ENCODE measurements at regions not wholly inside any gene's neighbourhood (a gene's known extent, or its start where the extent isn't known, plus 50 kb on each side); places are given as distances from the start of the nearest gene placed in this dataset.

DNA sequence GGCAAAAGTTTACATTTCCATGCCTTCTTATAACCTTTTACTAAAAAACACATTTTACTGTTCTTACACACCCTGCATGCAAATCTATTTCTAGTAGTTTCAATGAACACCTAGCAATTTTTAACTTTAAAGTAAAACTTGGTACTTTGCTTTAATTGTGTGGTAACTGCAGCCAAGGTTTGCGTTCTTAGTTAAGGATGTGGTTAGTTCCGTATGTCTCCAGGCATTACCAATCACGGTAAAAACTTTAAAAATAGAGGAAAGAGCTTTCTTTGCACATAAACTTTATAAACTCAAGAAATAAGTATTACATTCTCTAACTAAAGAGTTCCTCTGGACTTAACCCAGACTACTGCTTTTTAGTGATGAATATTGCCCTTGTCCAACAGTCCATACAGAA is 795.2 kb downstream of the SLC16A7 start:
- DNase-seq: no peak

DNA sequence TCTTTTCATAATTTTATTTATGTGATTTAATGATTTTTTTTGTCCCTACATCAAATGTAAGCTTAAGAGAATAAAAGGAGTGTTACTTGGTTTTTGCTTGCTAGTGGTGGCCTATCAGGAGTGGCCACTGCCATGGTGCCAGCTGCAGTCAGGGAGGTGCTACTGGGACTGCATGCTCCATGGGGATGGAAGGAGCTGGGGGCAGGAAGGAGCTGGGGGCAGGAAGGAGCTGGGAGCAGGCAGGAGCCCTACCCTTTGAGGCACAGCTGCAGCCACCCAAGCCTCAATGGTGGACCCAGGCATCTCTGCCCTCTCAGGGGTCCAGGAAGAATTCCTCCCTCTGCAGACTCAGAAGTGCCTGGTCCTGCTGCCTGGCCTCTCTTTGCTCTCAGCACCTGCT is 796.0 kb downstream of the SLC16A7 start:
- no peak for DNase-seq

DNA sequence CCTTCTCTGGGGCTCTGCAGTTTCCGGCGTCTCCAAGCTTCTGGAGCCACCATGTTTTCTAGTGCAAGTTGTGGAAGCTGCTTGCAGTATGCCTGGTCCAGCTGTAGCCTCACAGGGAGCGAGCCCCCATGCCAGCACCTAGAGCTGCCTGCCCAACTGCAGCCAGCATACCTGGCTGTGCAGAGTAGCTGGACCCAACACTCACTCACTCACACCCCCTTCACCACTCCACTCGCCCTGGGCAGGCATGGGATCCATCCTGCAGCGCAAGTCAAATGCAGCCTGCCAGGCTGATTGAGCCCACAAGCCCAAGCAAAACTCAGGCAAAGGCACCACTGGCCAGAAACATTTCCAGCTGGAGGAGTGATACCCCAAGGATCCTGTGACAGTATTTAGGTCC is 797.3 kb downstream of the SLC16A7 start:
- no peak for DNase-seq

DNA sequence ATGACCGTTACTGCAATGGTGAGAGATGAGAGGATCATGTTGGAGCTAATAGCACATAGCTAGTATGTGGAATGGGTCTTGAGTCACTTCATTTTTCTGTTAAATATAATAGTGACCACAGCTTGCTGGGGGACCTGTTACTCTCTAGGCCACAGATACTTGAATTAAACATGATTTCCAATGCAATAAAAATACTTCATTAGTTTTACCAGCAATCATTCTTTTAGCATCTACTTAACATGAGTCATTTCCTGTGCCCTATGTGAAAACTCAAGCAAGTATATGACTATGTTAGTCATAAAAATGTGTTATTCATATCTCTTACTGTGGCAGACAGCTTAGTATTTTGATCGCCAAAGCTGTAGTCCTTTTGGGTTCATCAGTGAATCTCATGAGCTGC is 798.8 kb downstream of the SLC16A7 start:
- no peak for DNase-seq

DNA sequence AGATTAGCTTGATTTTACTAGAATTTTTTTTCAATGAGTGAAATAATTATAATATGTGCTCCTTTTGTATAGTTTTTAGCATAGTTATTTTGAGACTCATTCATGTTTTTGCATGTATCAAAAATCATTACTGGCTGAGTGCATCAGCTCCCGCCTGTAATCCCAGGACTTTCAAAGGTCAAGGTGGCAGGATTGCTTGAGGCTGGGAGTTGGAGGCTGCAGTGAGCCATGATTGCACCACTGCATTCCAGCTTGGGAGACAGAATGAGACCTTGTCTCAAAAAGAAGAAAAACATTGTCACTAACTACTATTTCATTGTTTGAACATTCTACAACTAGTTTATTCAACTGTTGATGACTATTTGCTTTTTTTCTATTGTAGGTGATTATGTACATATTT is 802.7 kb downstream of the SLC16A7 start:
- DNase-seq: no peak

DNA sequence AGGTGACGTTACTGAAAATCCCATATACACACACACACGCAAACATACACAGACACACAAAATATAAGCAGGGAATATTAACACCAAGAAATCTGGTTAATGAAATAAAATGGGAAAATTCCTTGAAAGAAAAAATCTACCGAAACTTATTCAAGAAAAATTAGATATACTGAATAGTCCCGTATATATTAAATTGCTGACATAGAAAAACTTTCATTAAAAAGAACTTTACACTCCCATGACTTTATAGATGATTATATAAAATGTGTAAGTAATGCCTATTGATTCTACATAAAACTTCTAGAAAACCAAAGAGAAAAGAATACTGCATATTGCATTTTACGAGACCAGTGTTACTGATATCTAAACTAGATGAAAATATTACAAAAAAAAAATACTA is 803.2 kb downstream of the SLC16A7 start:
- no peak for DNase-seq

DNA sequence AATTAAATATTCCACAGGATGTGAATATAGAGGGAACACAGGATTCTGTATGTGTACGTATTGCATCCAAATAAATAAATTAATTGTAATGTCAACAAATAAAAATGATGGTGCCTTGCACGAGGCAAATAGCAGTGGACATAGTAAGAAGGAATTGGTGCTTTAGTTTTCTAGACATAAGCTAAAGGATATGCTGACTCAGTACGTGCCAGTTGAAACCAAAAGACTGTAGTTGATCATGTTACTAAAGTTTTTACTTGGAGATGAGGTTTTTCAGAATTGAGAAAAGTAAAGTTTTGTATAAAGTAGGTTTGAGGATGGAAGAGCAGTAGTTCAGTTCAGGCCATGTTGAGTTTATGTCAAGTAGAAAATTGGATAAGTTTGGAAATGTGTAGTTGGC is 807.2 kb downstream of the SLC16A7 start:
- DNase-seq: no peak

DNA sequence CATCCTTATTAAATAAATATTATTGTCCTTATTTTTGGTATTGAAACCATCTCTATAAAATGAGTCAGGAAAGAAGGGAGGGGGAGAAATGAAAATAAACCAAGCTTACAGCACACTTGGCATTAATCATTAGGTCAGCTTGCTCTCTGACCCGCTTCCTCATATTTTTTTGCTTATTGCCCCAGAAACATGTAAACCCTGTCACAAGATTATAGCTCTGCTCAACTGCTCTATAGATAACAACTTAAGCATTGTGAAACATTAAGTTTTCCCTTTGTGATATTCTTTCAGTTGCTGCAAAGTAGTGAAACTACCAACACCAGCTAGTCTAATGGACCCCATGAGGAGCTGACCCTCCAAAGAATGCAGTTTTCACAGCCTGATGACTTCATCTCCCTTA is 819.5 kb downstream of the SLC16A7 start:
- no peak for DNase-seq

DNA sequence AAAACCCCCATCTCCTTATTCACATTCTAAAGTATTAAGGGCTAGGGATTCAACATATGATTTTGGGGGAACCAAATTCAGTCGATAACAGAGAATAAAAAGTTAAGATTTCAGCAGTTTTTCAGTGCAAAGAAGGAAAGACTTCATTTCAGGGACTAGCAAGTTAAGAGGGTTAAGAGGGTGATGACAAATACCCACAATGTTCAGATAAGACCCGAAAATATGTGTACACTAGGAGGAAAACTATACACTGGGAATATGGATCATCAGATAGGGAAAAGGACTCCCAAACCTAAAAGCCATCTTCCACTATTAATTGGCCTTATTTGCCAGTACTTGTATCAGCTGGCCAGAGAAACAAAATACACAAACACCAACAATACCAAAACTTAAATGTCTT is 824.2 kb downstream of the SLC16A7 start:
- no peak for DNase-seq

DNA sequence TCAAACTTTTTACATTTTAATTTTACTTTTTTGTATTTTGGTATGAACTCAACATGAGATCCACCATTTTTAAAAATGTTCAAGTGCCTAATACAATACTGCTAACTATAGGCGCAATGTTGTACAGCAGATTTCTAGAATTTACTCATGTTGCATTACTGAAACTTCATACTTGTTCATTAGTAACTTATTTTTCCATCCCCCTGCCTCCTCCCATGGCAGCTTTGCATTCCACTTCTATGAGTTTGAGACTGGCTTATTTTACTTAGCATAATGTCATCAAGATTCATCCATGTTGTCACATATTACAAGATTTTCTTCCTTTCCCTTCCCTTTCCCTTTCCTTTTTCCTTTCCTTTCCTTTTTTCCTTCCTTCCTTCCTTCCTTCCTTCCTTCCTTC is 825.9 kb downstream of the SLC16A7 start:
- DNase-seq: no peak

DNA sequence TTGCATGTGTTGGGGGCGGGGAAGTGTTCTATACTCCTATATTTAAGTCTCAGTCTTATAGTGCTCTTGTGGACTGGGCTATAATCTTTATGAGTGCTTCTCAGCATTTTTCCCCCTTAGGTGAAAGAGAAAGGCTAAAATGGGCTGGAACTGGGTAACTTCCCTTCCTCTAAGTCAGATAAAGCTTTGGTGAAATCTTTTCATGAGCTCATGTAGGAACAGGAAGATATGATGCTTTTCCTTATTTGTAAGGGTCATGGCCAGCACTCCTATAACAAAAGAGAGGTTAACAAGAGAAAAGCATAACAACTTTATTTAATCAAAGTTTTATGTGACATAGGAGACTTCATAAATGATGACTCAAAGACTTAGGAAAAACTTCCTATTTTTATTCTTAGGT is 841.5 kb downstream of the SLC16A7 start:
- DNase-seq: no peak

DNA sequence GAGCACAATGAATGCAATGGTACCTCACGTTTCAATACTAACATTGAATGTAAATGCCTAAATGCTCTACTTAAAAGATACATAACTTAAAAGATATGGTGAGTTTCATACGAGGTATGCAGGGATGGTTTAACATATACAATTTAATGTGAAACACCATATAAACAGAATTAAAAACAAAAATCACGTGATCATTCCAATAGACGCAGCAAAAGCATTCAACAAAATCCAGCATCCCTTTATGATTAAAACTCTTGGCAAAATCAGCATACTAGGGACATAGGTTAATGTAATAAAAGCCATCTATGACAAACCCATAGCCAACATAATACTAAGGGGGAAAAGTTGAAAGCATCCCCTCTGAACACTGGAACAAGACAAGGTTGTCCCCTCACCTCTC is 845.7 kb downstream of the SLC16A7 start:
- no peak for DNase-seq

DNA sequence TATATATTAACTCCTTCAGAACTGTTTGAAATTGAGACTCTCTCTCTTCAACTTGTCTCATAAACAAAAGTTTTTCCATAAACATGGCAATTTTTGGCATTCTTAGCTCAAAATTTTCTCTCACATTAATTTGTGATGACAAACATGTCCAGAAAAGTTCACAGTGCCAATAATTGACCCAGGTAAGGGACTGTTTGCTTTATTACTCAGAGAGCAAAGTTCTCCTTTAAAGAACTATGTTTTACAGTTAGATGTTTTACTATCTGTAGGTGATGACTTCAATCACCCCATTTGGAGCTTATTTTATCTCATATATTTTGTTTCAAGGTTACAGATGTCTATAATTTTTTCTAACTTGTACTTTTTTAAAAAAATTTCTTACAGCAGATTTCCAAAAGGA is 855.6 kb downstream of the SLC16A7 start:
- DNase-seq: no peak

DNA sequence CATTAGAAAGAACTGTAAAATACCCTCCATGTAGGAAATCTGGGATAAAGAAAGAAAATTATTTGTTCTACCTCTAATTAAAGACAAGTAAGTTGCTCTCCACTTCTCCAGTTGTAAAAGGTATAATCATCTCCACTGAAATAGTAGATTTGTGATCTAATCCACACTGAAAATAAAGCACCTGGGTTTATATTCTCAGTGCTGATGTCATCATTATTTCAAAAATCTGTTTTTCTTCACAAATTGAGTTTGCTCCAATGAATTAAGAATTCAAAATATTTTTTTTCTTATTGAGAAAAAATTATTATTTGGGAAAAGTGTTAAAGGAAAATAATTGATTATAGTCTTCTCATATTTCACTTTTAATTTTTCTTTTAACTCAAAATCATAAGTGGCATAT is 869.2 kb downstream of the SLC16A7 start:
- no peak for DNase-seq

DNA sequence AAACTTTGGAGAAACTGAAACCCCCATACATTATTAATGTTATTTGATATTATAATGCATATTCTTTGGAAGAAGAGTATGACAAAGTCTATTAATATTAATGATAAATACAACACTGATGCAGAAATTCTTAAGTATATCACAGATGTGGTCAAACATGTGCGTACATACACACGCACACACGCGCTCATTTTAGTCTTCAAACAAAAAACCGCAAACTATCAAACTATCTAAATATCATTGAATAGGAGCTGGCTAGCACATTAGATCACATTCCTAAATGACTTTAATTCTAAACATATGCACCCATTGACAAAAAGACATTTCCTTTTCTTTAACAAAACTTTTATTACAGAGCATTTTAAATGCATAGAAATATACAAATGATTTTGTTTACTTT is 872.7 kb downstream of the SLC16A7 start:
- no peak for DNase-seq

DNA sequence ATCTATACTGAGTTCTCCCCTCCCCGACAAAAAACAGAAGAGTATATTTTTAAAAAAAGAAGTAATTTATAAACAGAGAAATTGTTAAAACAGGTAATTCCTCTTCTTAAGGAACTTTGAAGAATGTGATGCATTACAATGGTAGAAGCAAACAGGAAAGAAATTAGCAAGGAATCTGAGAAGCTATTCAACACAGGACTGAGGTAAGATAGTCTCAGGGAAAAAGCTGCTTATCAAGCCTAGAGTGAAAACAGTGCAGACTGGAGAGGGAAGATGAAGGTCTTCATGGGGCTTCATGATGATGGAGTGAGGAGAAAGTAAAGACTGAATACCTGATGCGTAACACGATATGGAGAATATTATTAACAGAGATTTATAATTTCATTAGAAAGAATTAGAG is 880.0 kb downstream of the SLC16A7 start:
- no peak for DNase-seq

DNA sequence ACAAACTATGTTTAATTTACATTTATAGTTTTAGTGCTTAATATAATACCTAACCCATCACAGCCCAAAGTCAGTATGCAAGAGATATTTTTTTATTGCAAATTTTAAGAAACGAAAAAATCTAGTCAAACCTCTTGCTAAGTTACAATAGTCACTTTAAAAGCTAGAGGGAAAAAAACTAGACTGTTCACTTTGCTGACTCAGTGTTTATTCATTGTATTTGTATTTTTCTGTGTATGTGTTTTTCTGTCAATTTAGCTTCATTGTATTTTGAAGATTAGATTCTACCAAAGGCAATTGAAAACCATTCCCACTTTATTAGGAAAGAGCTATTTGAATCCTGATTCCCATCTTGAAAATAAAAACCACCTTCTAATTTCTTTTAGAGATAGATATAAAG is 891.5 kb downstream of the SLC16A7 start:
- no peak for DNase-seq

DNA sequence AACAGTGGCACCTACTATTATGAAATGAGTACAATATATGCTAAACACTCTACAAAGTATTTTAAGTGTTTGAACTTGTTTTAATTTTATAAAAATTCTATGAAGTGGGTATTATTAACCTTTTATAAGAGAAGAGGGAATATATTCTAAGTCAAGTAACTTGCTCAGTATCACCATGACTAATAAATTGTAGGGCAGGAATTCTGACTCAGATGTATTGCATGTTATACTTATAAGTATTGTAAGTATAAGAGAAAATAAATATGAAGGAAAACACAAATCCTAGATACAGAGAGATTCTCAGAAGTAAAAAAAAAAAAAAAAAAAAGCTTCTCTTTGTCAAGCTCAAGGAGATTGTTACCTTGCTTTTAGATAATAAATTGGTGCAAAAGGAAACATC is 893.2 kb downstream of the SLC16A7 start:
- no peak for DNase-seq

DNA sequence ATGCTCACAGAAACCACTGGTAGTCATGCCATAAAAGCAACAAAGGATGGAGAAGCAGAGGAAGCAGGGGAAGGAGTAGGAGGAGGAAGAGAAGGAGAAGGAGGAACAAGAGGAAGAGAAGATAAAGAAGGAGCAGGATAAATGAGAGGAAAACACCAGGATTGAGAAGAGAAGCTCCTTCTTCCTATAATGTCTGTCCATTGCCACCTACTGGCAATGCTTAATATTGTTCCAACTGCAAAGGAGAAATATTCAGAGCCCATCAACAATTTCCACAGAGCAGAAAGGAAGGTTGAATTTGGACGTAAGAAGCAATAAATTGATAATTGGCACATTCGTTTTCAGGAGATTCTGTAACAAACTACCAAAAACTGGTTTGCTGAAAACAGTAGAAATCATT is 898.4 kb downstream of the SLC16A7 start:
- no peak for DNase-seq

DNA sequence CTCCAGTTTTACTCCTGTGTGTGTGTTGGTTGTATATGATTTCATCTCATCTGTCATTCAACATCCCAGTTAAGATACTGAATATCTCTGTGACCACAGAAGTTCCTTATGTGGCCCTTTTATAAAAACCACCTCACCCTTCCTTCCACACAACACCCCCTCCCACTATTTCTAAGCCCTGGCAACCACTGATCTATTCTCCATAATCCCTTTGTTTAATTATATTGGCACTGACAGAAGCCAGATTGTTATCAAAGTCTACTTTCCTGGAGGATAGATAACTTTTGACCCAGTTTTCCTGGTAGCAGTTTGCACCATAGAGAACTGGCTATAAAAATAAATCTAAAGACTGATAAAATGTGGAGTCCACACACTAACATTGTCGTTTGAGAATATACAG is 902.8 kb downstream of the SLC16A7 start:
- no peak for DNase-seq

DNA sequence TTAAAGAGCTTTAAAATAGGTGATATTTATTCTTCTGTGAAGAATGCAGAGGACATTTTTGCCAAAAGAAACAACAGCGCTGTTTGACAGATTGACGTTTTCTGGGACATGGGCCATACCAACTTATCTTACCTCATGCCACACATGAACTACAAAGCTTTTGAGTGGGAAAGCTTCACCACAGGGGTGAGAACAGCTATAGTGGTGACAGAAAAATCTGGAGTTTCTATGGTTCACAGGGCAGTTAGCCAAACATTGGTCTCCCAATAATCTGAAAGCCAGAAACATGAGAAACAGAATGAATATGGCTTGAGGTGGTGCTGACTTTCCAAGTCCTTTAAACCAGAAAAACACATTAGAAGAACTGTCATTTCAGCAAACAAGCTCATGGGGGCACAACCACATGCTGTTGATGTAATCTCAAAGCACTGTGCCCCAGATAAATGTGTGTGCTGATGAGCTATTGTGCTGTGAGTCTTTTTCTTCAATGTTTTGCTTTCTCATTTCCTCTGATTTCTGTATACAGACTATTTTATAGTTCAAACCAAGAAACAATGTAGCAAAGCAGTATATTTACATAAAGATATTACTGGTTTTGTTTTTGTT is 905.4 kb downstream of the SLC16A7 start:
- DNase-seq: no peak

DNA sequence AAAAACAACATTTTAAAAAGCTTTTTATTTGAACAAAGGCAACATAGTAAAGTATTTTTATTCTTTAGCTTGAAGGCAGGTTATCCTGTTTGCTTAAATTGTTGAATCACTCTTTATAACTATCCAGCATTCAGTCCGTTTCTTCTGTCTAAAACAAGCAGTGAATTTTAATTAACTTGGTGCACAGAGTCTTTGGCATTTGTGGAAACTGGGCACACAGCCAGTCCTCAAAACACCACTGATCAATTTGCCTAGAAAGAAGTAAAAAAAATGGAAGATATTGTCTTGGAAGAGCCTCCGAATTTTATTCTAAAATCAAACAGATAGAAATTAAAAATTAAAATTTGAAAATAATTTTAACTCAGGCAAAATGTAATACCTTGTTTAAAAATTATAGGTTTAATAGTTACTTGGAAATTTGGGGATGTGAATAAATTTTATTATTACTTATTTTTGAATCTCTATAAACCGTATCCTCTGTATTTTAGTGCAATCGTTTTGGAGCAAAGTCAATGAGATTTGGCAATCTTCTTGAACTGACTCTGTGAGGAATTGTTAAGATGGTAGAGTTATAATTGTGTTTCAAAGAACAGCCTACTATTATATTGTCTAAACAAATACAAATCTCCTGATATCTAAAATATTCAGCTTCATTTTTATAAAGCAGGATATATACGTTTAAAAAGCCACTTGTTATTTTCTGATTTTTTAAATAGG is 927.0 kb downstream of the SLC16A7 start:
- DNase-seq: no peak

DNA sequence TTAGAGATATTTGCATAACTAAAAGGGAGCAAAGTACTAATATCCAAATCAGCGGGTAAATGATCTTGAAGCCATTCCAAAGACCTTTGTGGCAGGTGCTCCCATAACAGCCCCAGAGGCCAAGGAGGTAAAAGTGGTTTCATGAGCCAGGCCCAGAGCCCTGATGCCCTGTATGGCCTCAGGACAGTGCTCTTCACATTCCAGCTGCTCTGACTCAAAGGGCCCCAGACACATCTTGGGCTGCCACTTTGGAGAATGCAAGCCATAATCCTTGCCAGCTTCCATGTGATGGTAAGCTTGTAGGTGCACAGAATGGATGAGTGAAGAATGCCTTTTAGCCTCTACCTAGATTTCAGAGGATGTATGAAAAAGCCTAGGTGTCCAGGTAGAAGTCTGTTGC is 933.4 kb downstream of the SLC16A7 start:
- DNase-seq: no peak

DNA sequence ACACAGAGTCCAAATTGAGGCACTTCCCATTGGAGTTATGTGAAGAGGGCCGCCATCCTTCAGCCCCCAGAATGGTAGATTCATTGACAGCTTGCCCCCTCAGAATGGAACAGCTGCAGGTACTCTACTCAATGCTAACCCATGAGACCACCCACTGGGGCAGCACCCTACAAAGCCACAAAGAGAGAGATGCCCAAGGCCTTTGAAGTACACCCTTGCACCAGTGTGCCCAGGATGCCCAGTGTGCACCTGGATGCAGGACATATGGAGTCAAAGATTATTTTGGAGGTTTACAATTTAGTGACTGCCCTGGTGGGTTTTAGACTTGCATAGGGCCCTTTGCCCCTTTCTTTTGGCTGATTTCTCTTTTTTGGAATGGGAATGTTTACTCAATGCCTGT is 933.9 kb downstream of the SLC16A7 start:
- DNase-seq: no peak

DNA sequence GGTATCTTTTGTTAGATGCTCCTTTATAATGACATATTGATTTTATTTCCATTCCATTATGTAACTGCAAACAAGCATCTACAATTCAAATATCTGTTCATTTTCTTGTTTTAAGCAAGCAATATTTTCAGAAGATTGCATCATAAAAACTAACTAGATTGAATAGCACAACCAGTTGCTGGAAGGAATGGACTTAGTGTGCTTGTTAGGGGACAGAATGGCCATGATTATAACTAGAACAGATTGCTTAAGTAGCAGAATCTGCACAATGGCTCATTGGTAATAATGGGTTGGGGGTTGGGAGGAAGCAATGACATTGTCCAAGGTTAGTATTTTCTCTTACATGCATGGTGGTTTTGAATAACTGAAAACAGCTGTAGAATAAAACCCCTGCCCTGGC is 939.5 kb downstream of the SLC16A7 start:
- no peak for DNase-seq

Data from activated CD4-positive, alpha-beta T cell treated with anti-CD3 and anti-CD28 coated beads, Interleukin-2, amount 50 U/mL, for 16 hours (primary cell).